Neuronal stem cell (in vitro differentiated cells): ENCODE measurements at regions not wholly inside any gene's neighbourhood (a gene's known extent, or its start where the extent isn't known, plus 50 kb on each side); places are given as distances from the start of the nearest gene placed in this dataset.

Experiments used
- DNase-seq: peaks from one replicate; pipeline ENCODE4 v3.0.0-alpha.2; 2013; ENCODE audit warnings: low spot score
- H2AFZ ChIP-seq: one replicate; pipeline ENCODE4 v1.6.1; 2013; ENCODE audit warnings: mild to moderate bottlenecking, low read length, inconsistent platforms
- H2AK5ac ChIP-seq: 2 replicates; pipeline ENCODE4 v1.6.1; 2013; ENCODE audit warnings: low read depth, mild to moderate bottlenecking, inconsistent platforms, low read length, moderate library complexity, mixed read lengths
- H2BK120ac ChIP-seq: 2 replicates; pipeline ENCODE4 v1.6.1; 2013; ENCODE audit warnings: low read depth, mild to moderate bottlenecking, inconsistent platforms, low read length, moderate library complexity, mixed read lengths
- H2BK12ac ChIP-seq: one replicate; pipeline ENCODE4 v1.6.1; 2013; ENCODE audit warnings: low read length, inconsistent platforms
- H2BK15ac ChIP-seq: 2 replicates; pipeline ENCODE4 v1.6.1; 2013; ENCODE audit warnings: mild to moderate bottlenecking, low read length, inconsistent platforms, mixed read lengths
- H2BK5ac ChIP-seq: one replicate; pipeline ENCODE4 v1.6.1; 2013; ENCODE audit warnings: inconsistent platforms, mild to moderate bottlenecking, low read length, moderate library complexity
- H3K14ac ChIP-seq: one replicate; pipeline ENCODE4 v1.6.1; 2013; ENCODE audit warnings: low read length, inconsistent platforms
- H3K18ac ChIP-seq: 2 replicates; pipeline ENCODE4 v1.6.1; 2013; ENCODE audit warnings: low read length, inconsistent platforms
- H3K23ac ChIP-seq: 2 replicates; pipeline ENCODE4 v1.6.1; 2013; ENCODE audit warnings: low read depth, mild to moderate bottlenecking, mixed read lengths, low read length, inconsistent platforms; ENCODE audit not compliant: poor library complexity
- H3K27ac ChIP-seq: replicated peaks from 3 replicates; pipeline ENCODE4 v1.5.1; 2013; ENCODE audit warnings: low read length, inconsistent platforms
- H3K27me3 ChIP-seq, 3 experiments: 2 replicates each; pipeline ENCODE4 v1.6.1; 2013; ENCODE audit warnings: low read length in 3 of 3, mild to moderate bottlenecking in 2 of 3, inconsistent platforms in 1 of 3, low read depth in 1 of 3, mixed read lengths in 1 of 3, moderate library complexity in 1 of 3; ENCODE audit not compliant: control insufficient read depth in 3 of 3, insufficient read depth in 3 of 3
- H3K36me3 ChIP-seq, 2 donors: replicated peaks in 1 of 2; 2 replicates each; pipeline ENCODE4 v1.6.1; 2013; ENCODE audit warnings: low read length in 2 of 2; ENCODE audit not compliant: control insufficient read depth in 2 of 2, insufficient read depth in 2 of 2
- H3K4ac ChIP-seq: 2 replicates; pipeline ENCODE4 v1.6.1; 2013; ENCODE audit warnings: inconsistent platforms, mild to moderate bottlenecking, low read length, moderate library complexity
- H3K4me1 ChIP-seq, 2 donors: 1 replicate in 1 of 2; 2 replicates in 1 of 2; pipeline ENCODE4 v1.6.1; 2013; ENCODE audit warnings: low read length in 2 of 2, low read depth in 1 of 2; ENCODE audit not compliant: control insufficient read depth in 2 of 2, insufficient read depth in 1 of 2
- H3K4me2 ChIP-seq: one replicate; pipeline ENCODE4 v1.6.1; 2013; ENCODE audit warnings: mild to moderate bottlenecking, low read length, inconsistent platforms; ENCODE audit not compliant: insufficient read depth, poor library complexity, severe bottlenecking
- H3K4me3 ChIP-seq, 2 donors: 2 replicates each; pipeline ENCODE4 v1.5.1; 2013; ENCODE audit warnings: low read length in 2 of 2, mild to moderate bottlenecking in 2 of 2, inconsistent platforms in 1 of 2, moderate library complexity in 1 of 2
- H3K79me1 ChIP-seq: one replicate; pipeline ENCODE4 v1.6.1; 2013; ENCODE audit warnings: low read depth, mild to moderate bottlenecking, inconsistent platforms, low read length, moderate library complexity
- H3K9ac ChIP-seq: one replicate; pipeline ENCODE4 v1.6.1; 2013; ENCODE audit warnings: mild to moderate bottlenecking, low read depth, low read length, inconsistent platforms; ENCODE audit not compliant: poor library complexity
- H3K9me3 ChIP-seq, 2 donors: replicated peaks in 1 of 2; 2 replicates each; pipeline versions ENCODE3 to v1.6.1; 2013; ENCODE audit warnings: low read length in 2 of 2, mild to moderate bottlenecking in 2 of 2, inconsistent platforms in 1 of 2, low read depth in 1 of 2, mixed read lengths in 1 of 2, moderate library complexity in 1 of 2; ENCODE audit not compliant: control insufficient read depth in 2 of 2, insufficient read depth in 1 of 2
- H4K8ac ChIP-seq: one replicate; pipeline ENCODE4 v1.6.1; 2013; ENCODE audit warnings: low read depth, mild to moderate bottlenecking, inconsistent platforms, low read length, moderate library complexity
- H4K91ac ChIP-seq: one replicate; pipeline ENCODE4 v1.6.1; 2013; ENCODE audit warnings: low read length, low read depth, mild to moderate bottlenecking, inconsistent platforms; ENCODE audit not compliant: poor library complexity
- WGBS, 2 donors: extraction: QIAGEN DNeasy Blood & Tissue Kit; methylation state at CpG; one replicate each; pipeline ENCODE4 v1.1.7; 2013; ENCODE audit warnings: missing lambda C conversion rate in 2 of 2, mixed read lengths in 1 of 2; ENCODE audit not compliant: insufficient read length in 2 of 2, insufficient replicate concordance in 1 of 2; ENCODE audit errors: extremely low coverage in 2 of 2; 5-methylcytosine and 5-hydroxymethylcytosine counted together

DNA sequence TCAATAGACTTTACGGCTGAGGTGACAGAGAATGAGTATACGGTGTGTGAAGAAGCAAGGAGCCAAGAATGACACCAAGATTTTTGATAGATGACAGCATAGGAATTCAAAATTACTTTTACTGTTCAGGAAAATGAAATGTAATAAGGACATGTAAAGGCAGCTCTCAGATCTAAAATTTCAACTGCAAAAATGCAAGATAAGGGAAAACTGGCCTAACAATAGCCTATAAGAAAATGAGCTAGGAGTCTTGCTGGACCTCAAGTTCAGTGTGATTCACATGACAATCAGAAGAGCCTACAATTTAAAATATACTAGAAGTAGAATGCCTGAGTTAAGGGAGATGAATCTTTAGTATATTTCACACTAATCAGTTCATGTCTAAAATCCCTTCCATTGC, 102.0 kb downstream of the RPS29 start:
- Histone ChIP-seq H3K9me3 (no peaks in the 10 kb centered on the region), H3K23ac (no peak overlapping the region), H3K79me1 (no peaks in the 10 kb centered on the region), H3K27ac (no peak overlapping the region), H2AK5ac (no peak overlapping the region), H2AFZ (no peak overlapping the region), H2BK120ac (no peak overlapping the region), H4K8ac (no peak overlapping the region), H2BK12ac (no peak overlapping the region), H3K4me1 (no peaks in the 10 kb centered on the region), H3K9ac (no peak overlapping the region), H3K4ac (no peak overlapping the region), H3K36me3 (no peaks in the 10 kb centered on the region), H3K18ac (no peak overlapping the region), H2BK15ac (no peak overlapping the region), H3K4me2 (no peak overlapping the region), H4K91ac (no peak overlapping the region), H2BK5ac (no peak overlapping the region), H3K4me3 (no peak overlapping the region), H3K14ac (no peak overlapping the region), H3K27me3 (no peaks in the 10 kb centered on the region)
- no CpG with 5 or more reads among the region's 2 CpGs for WGBS, 2 donors
- no peak for DNase-seq

DNA sequence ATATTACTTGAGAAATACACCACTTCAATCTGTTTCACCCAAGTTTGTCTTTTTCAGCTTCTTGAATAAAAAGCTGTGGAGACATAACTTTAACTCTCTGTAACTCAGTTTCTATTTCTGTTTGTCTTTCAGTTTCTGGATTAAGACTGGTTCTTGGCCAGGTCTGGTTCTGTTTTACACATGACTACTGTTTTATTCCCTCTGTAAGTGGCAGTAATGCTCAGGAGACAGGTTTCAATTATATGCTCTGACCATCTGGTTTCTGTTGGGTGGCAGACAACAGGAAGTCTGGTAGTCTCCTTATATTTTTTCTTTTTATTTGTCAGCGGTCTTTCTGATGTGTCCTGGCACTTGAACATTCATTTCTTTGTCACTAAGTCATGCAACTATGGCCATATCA, 102.9 kb downstream of the RPS29 start:
- Histone ChIP-seq H2BK12ac (no peak overlapping the region), H3K4me2 (no peak overlapping the region), H2AK5ac (no peak overlapping the region), H3K36me3 (no peaks in the 10 kb centered on the region), H3K4me1 (no peaks in the 10 kb centered on the region), H3K27ac (no peak overlapping the region), H2BK5ac (no peak overlapping the region), H2BK120ac (no peak overlapping the region), H3K4ac (no peak overlapping the region), H2AFZ (no peak overlapping the region), H3K23ac (no peak overlapping the region), H3K27me3 (no peaks in the 10 kb centered on the region), H3K14ac (no peak overlapping the region), H3K79me1 (no peaks in the 10 kb centered on the region), H4K91ac (no peak overlapping the region), H3K9ac (no peak overlapping the region), H3K18ac (no peak overlapping the region), H3K9me3 (no peaks in the 10 kb centered on the region), H2BK15ac (no peak overlapping the region), H3K4me3 (no peak overlapping the region), H4K8ac (no peak overlapping the region)
- no CpG with 5 or more reads among the region's 1 CpG for WGBS, 2 donors
- DNase-seq = no peak

DNA sequence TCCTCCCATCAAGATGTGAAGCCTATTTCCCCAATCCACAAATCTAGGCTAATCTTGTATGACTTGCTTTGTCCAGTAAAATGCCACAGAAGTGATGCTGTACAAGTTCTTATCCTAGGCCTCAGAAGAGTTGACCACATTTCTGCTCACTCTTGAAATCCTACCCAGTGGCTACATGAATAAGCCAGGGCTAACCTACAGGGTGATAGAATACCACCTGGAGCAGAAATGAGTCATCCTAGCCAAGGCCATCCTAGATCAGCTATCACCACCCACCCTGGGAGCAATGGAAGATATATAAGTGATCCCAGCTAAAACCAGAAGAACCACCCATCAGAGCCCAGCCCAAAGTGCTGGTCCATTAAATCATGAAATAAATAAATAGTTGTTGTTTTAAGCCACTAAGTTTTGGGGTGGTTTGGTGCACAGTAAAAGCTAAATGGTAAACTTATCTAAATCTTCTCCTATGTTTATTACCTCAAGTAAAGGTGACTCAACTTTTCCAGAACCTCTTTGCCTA, 105.1 kb downstream of the RPS29 start:
- Histone ChIP-seq H2BK15ac (no peak overlapping the region), H3K18ac (no peak overlapping the region), H3K27me3 (no peaks in the 10 kb centered on the region), H2BK12ac (no peak overlapping the region), H4K8ac (no peak overlapping the region), H3K9me3 (no peaks in the 10 kb centered on the region), H2AFZ (no peak overlapping the region), H4K91ac (no peak overlapping the region), H3K79me1 (no peaks in the 10 kb centered on the region), H2BK120ac (no peak overlapping the region), H3K14ac (no peak overlapping the region), H3K23ac (no peak overlapping the region), H3K4me2 (no peak overlapping the region), H3K4ac (no peak overlapping the region), H3K9ac (no peak overlapping the region), H3K4me1 (peaks cover 0 to 2% of the 10 kb centered on the region in 2 donors), H2AK5ac (no peak overlapping the region), H3K4me3 (no peak overlapping the region), H3K27ac (no peak overlapping the region), H2BK5ac (no peak overlapping the region), H3K36me3 (no peaks in the 10 kb centered on the region)
- DNase-seq = no peak

DNA sequence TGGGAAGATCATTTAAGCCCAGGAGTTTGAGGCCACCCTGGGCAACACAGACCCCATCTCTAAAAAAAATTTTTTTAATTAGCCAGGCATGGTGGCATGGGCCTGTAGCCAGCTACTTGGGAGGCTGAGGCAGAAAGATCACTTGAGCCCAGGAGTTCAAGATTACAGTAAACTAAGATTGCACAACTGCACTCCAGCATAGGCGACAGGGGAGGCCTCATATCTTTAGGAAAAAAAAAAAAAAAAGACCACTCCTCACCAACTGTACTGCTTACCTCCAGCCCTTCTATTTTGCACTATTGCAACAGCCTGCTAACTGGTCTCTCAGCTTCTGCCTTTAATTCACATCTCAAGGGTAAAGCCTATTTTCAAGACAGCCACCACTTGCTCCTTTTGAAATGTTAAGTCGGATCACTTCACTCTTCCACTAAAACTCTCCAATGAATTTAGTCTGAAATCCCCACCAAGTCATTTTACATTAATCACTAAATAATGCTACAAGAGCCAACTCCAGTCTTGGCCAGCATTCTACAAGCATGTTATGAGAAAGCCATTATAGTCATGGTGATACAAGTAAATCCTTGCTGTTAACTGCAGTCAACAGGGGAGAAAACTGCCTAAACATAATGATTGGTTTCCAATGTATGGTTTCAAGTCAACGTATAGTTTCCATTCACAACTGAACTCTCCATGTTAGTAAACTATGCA, 106.0 kb downstream of the RPS29 start:
- Histone ChIP-seq H3K4me1 (peaks cover 0 to 2% of the 10 kb centered on the region in 2 donors), H2BK5ac (no peak overlapping the region), H3K27me3 (no peaks in the 10 kb centered on the region), H3K9me3 (no peaks in the 10 kb centered on the region), H3K4ac (no peak overlapping the region), H2AK5ac (no peak overlapping the region), H2BK120ac (no peak overlapping the region), H3K9ac (no peak overlapping the region), H3K18ac (no peak overlapping the region), H3K79me1 (no peaks in the 10 kb centered on the region), H2AFZ (no peak overlapping the region), H3K27ac (no peak overlapping the region), H2BK12ac (no peak overlapping the region), H3K36me3 (no peaks in the 10 kb centered on the region), H3K4me2 (no peak overlapping the region), H3K4me3 (no peak overlapping the region), H4K8ac (no peak overlapping the region), H2BK15ac (no peak overlapping the region), H3K23ac (no peak overlapping the region), H4K91ac (no peak overlapping the region), H3K14ac (no peak overlapping the region)
- no peak for DNase-seq
- WGBS, 2 donors = no CpG with 5 or more reads among the region's 3 CpGs
